Astrocyte of the cerebellum (primary cell): ENCODE measurements at regions not wholly inside any gene's neighbourhood (a gene's known extent, or its start where the extent isn't known, plus 50 kb on each side); places are given as distances from the start of the nearest gene placed in this dataset.
"Not testable (repeated sequence)": the region's sequence is repeated elsewhere in the genome, so short reads cannot be mapped to it uniquely, and the experiment has no call there.

Experiments used
- DNase-seq: peaks from one replicate; pipeline ENCODE4 v3.0.0-alpha.2; 2011; ENCODE audit warnings: low read depth
- H3K4me3 ChIP-seq: 2 replicates; pipeline ENCODE4 v1.5.1; 2011; ENCODE audit warnings: mild to moderate bottlenecking, low read depth, low read length, moderate library complexity
- in situ Hi-C: cut with HindIII; loops from 2 replicates; pipeline ENCODE4 v1.10.0; 2017; ENCODE audit warnings: low sequenced_read_pairs
- TF ChIP-seq, protein P1 (sequence below): IDR thresholded peaks from 2 replicates; pipeline ENCODE4 v1.5.1; 2012; ENCODE audit warnings: low read length, low read depth, moderate library complexity, mild to moderate bottlenecking; ENCODE audit errors: missing control alignments

DNA sequence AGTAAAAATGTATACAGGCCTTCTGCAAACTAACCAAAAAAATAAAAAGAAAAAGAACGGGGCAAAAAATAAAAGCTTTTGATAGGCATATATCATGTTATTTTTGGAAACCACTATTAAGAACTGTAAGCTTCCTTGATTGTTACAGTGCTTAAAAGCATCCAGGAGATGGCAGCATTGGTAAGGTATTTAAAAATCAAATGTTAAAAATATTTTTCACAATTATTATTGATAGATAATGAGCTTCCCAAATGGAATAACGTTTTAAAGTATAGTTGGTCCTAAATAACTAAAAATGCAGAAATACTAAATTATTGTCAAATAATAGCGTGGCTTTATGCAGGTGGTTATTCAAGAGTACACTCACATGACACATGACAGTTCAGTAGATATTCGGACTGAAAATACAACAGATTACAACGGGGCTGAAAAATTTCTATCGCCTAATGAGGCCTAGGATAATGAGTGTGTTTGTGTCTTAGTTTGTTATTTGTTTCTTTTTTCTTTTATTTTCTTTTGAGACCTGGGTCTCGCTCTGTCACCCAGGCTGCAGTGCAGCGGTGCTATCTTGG lies 127.2 kb upstream of the ATF7IP start:
- TF ChIP-seq, protein P1, sequence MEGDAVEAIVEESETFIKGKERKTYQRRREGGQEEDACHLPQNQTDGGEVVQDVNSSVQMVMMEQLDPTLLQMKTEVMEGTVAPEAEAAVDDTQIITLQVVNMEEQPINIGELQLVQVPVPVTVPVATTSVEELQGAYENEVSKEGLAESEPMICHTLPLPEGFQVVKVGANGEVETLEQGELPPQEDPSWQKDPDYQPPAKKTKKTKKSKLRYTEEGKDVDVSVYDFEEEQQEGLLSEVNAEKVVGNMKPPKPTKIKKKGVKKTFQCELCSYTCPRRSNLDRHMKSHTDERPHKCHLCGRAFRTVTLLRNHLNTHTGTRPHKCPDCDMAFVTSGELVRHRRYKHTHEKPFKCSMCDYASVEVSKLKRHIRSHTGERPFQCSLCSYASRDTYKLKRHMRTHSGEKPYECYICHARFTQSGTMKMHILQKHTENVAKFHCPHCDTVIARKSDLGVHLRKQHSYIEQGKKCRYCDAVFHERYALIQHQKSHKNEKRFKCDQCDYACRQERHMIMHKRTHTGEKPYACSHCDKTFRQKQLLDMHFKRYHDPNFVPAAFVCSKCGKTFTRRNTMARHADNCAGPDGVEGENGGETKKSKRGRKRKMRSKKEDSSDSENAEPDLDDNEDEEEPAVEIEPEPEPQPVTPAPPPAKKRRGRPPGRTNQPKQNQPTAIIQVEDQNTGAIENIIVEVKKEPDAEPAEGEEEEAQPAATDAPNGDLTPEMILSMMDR, result peak; percentile 32
- in situ Hi-C loops, result loop anchor here (5.0 kb wide), 2 partner anchors 244 to 424 kb away; no protein-coding TSS in a partner anchor
- DNase-seq, result peak; percentile 36
- H3K4me3 ChIP-seq, result no peak overlapping the region

DNA sequence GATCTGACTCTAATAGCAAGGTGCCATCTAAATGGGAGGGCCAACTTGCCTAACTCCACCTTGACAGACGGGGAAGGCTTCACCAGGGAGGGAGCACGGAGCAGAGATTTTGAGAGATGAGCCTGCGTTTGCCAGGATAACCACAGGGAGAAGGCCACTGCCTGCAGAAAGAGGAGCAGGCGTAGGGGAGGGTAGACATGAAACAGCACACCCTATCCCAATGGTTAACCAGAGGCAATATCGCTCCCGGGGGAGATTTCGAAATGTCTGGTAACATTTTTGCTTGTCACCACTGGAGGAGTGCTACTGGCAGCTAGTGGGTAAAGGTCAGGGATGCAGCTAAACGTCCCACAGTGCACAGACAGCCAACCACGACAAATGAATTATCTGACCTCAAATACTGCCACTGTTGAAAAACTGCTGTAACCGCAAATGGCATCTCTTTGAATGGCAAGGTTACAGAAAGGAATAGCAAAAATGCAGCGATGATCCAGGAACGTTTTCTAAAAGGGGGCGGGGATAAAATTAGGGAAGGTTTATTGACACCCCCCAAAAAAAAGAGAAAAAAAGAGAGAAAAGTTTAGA lies 126.0 kb upstream of the ATF7IP start:
- in situ Hi-C loops, result loop anchor here (5.0 kb wide), 2 partner anchors 243 to 423 kb away; no protein-coding TSS in a partner anchor
- no peak for DNase-seq
- TF ChIP-seq, protein P1, result peak; percentile 28
- H3K4me3 ChIP-seq, result no peak overlapping the region

DNA sequence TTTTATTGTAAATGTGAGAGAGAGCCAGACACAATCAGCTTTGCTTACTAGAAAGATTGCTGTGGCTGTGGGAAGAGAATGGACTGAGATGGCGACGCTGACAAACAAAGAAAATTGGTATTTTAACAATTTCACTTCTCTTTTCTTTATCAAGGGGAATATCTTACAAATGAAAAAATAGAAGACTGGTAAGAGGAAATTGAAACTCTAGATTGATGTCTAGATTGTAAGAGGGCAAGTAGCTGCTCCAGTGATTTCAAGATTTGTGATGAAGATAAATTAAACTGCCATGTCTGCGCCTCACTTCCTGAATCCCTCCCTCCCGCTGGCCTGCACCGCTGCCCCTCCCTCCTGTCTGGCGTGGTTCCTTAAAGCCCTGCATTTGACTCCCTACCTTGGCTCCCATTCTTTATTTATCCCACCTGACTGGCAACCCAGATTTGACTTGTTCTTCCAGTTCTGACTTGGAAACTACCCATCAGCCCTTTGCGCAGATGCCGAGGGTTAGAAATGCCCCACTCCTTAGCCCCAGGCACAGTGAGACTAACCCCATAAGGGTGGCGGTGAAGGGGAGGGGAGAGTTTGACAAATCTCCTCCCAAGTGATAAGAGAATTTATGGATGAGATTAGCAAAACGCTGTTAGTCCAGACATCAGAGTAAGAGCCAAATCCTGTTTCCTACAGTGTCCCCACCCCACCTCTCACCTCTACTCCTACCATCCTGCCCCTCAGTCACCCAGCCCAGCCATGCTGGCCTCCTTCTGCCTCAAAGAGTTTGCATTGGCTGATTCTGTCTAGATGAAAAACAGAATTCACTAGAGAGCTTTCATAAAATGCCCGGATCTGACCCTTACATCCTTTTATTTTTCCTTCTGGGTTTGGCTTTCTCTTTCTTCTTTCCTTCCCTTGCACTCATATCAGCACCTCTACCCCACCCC lies 125.3 kb upstream of the ATF7IP start:
- H3K4me3 ChIP-seq, result no peak overlapping the region
- DNase-seq, result no peak
- in situ Hi-C loops, result loop anchor here (5.0 kb wide), 2 partner anchors 242 to 422 kb away; no protein-coding TSS in a partner anchor
- TF ChIP-seq, protein P1, result no peak

- TF ChIP-seq, protein P1, result no peak
- in situ Hi-C loops, result no loop called here
- no peak for DNase-seq
These were observed 124.6 kb upstream of the ATF7IP start for GRCh38 chr12:14240873-14241220.

GRCh38 chr12:14242825-14243224 lies 122.7 kb upstream of the ATF7IP start:
- in situ Hi-C loops, DNase-seq, H3K4me3 ChIP-seq: not testable (repeated sequence)

More at GRCh38 chr12:14240873-14241220, 124.6 kb upstream of the ATF7IP start:
- no peak overlapping the region for H3K4me3 ChIP-seq

DNA sequence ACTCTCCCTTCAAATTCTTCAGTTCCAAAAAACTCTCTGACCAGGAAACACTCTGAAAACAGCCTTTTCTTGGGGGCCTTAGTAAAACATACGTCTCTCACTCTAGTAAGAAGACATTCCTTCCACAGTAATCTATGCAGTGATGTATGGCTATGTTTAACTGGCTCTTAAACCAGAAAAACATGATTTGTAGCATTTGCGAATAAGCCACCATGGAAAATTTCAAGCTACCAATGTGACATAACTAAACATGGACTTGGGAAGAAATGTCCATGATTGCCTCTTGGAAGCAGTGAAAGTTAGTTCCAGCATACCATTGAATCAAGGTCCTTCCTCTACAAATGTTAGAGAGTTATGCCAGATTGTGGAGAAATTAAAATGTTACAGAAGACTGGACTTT lies 121.5 kb upstream of the ATF7IP start:
- TF ChIP-seq, protein P1, result no peak
- in situ Hi-C loops, result no loop called here
- DNase-seq, result no peak
- no peak overlapping the region for H3K4me3 ChIP-seq
